ENCODE measurements at regions not wholly inside any gene's neighbourhood (a gene's known extent, or its start where the extent isn't known, plus 50 kb on each side); places are given as distances from the start of the nearest gene placed in this dataset.

DNA sequence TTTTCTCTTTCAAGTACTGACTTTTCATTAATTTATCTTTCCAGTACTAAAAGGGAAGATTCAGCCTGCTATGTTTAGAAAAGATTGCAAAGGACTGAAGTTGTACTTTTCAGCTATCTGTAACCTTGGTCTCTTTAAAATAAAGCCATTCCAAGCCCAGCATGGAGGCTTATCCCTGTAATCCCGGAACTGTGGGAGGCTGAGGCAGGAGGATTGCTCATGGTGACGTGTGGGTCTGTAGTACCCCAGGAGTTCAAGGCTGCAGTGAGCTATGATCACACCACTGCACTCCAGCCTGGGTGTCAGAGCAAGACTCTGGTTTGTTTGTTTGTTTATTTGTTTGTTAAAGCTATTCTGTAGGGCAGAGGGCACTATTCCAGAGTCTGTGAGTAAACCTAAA, 50.6 kb upstream of the TMEM170B start:
- intact Hi-C loops (cut with DNase I; ENCODE audit: low total_unique reads), result no loop called here
- WGBS, 2 donors, result 90 to 95% methylated on average over 2 of the region's 2 CpGs
- no peak for TF ChIP-seq POLR2A (IDR thresholded peaks at IDR 0.05)
- TF ChIP-seq, protein P1, sequence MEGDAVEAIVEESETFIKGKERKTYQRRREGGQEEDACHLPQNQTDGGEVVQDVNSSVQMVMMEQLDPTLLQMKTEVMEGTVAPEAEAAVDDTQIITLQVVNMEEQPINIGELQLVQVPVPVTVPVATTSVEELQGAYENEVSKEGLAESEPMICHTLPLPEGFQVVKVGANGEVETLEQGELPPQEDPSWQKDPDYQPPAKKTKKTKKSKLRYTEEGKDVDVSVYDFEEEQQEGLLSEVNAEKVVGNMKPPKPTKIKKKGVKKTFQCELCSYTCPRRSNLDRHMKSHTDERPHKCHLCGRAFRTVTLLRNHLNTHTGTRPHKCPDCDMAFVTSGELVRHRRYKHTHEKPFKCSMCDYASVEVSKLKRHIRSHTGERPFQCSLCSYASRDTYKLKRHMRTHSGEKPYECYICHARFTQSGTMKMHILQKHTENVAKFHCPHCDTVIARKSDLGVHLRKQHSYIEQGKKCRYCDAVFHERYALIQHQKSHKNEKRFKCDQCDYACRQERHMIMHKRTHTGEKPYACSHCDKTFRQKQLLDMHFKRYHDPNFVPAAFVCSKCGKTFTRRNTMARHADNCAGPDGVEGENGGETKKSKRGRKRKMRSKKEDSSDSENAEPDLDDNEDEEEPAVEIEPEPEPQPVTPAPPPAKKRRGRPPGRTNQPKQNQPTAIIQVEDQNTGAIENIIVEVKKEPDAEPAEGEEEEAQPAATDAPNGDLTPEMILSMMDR (IDR thresholded peaks at IDR 0.05), result no peak

DNA sequence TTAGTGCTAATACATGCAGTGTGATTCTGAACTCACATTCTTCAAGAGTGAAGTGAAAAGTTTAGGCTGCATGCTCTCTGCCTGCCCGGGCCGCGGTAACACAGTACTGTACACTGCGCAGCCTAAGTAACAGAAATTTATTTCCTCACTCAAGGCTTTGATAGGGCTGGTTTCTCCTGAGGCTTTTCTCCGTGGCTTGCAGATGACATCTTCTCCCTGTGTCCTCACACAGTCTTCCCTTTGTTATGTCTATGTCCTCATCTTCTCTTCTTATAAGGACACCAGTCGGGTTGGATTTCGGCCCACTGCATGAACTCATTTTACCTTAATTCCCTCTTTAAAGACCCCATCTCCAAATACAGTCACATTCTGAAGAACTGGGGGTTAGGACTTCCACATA, 51.1 kb upstream of the TMEM170B start:
- no peak for TF ChIP-seq POLR2A (IDR thresholded peaks at IDR 0.05)
- TF ChIP-seq, protein P1 (IDR thresholded peaks at IDR 0.05), result no peak
- WGBS, 2 donors, result 90 to 91% methylated on average over 7 of the region's 7 CpGs
- H3K4me3 ChIP-seq (ENCODE audit: low read depth, poor library complexity, severe bottlenecking), result no peak overlapping the region
- no peak for DNase-seq (ENCODE audit: low spot score in 2 of 2)
- intact Hi-C loops (cut with DNase I; ENCODE audit: low total_unique reads), result no loop called here

More for the DNA sequence above, 50.6 kb upstream of the TMEM170B start:
- H3K4me3 ChIP-seq (ENCODE audit: low read depth, poor library complexity, severe bottlenecking), result no peak overlapping the region
- no peak for DNase-seq (ENCODE audit: low spot score in 2 of 2)

DNA sequence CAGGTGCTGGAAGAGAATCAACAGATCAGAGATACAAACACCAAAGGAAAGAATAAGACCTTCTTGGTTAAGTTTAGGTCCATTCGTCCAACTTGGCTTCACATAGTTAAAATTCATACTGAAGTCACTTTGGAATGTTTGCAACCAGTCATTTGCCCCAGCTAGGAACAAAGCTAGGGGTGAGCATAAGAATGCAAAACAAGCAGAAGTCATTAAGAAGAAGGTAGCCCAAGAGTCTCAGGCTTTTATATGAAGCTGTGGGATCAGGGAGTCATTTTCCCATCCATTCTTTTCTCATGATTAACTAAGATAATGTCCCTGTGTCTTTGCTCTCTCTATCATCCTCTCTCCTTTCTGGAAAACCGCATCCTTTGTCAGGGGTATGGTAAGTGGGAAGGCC, 51.5 kb upstream of the TMEM170B start:
- TF ChIP-seq POLR2A (IDR thresholded peaks at IDR 0.05), result no peak
- TF ChIP-seq, protein P1 (IDR thresholded peaks at IDR 0.05), result no peak
- DNase-seq (ENCODE audit: low spot score in 2 of 2), result no peak
- no peak overlapping the region for H3K4me3 ChIP-seq (ENCODE audit: low read depth, poor library complexity, severe bottlenecking)
- intact Hi-C loops (cut with DNase I; ENCODE audit: low total_unique reads), result no loop called here
- 84 to 92% methylated on average over 2 of the region's 2 CpGs for WGBS, 2 donors

DNA sequence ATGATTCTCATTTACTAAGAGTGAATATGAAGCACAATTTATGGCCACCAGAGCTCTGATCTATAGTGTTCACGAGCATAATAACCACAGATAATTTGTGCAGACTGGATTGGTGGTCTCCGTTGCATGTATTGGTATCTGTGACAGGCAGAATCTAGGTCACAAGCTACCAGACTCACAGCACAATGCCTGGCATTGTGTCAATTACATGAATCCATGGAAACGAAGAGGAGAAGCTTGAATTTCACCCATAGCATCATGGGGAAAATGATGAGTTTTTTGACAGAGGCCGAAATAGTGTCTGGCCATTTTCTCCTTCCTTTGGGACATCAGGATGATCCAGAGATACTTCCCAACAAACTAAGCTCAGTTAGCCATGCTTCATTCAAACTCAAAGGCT, 52.3 kb upstream of the TMEM170B start:
- intact Hi-C loops (cut with DNase I; ENCODE audit: low total_unique reads), result no loop called here
- TF ChIP-seq POLR2A (IDR thresholded peaks at IDR 0.05), result no peak
- TF ChIP-seq, protein P1 (IDR thresholded peaks at IDR 0.05), result no peak
- DNase-seq (ENCODE audit: low spot score in 2 of 2), result no peak
- no peak overlapping the region for H3K4me3 ChIP-seq (ENCODE audit: low read depth, poor library complexity, severe bottlenecking)
- WGBS, 2 donors, result 76 to 81% methylated on average over 4 of the region's 4 CpGs

DNA sequence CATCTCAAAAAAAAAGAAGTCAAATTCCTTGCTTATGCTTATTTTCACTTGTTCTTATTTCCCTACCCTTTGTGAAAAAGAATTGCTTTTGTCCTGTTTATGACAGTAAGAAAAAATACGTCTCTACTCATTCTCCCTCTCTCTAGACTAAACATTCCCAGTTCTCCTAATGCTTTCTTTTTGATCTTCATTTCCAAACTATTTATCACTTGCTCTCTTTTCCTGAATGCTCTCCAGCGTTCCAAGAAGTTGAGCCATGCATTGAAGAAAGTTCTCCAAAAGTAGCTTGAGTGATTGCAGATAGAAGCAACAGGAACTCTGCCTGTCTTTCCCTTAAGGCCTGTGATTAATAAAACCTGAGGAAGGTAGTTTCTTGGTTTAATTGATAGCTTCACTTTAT, 53.1 kb upstream of the TMEM170B start:
- DNase-seq (ENCODE audit: low spot score in 2 of 2), result no peak
- 67 to 73% methylated on average over 2 of the region's 2 CpGs for WGBS, 2 donors
- intact Hi-C loops (cut with DNase I; ENCODE audit: low total_unique reads), result no loop called here
- H3K4me3 ChIP-seq (ENCODE audit: low read depth, poor library complexity, severe bottlenecking), result no peak overlapping the region
- TF ChIP-seq POLR2A (IDR thresholded peaks at IDR 0.05), result no peak
- TF ChIP-seq, protein P1 (IDR thresholded peaks at IDR 0.05), result no peak

DNA sequence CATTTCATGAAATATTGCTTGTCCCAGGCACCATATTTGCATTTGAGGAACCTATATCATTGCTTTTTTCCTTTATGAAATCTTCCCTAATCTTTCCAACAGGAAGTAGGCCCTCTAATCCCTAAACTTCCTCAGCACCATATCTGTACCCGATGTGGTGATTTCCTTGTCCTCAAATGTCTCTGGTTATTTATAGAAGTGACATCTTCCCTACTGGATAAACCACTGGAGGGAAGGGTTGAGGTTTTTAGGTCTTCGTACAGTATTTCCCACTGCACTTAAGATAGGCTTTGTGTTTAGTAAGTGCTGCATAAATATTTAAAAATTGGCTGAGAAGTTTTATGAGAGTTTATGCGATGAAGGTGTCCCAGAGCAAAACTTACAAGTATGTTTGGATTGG, 54.9 kb upstream of the TMEM170B start:
- intact Hi-C loops (cut with DNase I; ENCODE audit: low total_unique reads), result no loop called here
- WGBS, 2 donors, result 67 to 73% methylated on average over 3 of the region's 3 CpGs
- no peak for DNase-seq (ENCODE audit: low spot score in 2 of 2)
- TF ChIP-seq, protein P1 (IDR thresholded peaks at IDR 0.05), result no peak
- TF ChIP-seq POLR2A (IDR thresholded peaks at IDR 0.05), result no peak
- no peak overlapping the region for H3K4me3 ChIP-seq (ENCODE audit: low read depth, poor library complexity, severe bottlenecking)

Data from lower leg skin (tissue), 4 donors.